Neural crest cell (in vitro differentiated cells): ENCODE measurements at regions not wholly inside any gene's neighbourhood (a gene's known extent, or its start where the extent isn't known, plus 50 kb on each side); places are given as distances from the start of the nearest gene placed in this dataset.

Experiments used
- DNase-seq: peaks from one replicate; pipeline ENCODE4 v3.0.0; 2021; ENCODE audit warnings: low read depth, mixed read lengths, low spot score
- H3K27ac Mint-ChIP-seq: one replicate; pipeline ENCODE4 v1.8.0; 2021; ENCODE audit warnings: mild to moderate bottlenecking, mixed read lengths; ENCODE audit not compliant: unreplicated experiment
- H3K27me3 Mint-ChIP-seq: 2 replicates; pipeline ENCODE4 v1.8.0; 2021; ENCODE audit warnings: low read depth, mild to moderate bottlenecking, mixed read lengths
- H3K36me3 Mint-ChIP-seq: 2 replicates; pipeline ENCODE4 v1.8.0; 2021; ENCODE audit warnings: low read depth, mild to moderate bottlenecking, mixed read lengths
- H3K4me1 Mint-ChIP-seq: 2 replicates; pipeline ENCODE4 v1.8.0; 2021; ENCODE audit warnings: mixed read lengths
- H3K4me3 Mint-ChIP-seq: one replicate; pipeline ENCODE4 v1.8.0; 2021; ENCODE audit warnings: mild to moderate bottlenecking, mixed read lengths
- H3K9me3 Mint-ChIP-seq: 2 replicates; pipeline ENCODE4 v1.8.0; 2021; ENCODE audit warnings: mixed read lengths
- CTCF ChIP-seq: fragments of 200-600 bp; sonication (generic); conservative IDR thresholded peaks from 2 replicates; pipeline ENCODE4 v1.5.0; 2021; ENCODE audit warnings: antibody characterized with exemption, mild to moderate bottlenecking

GRCh38 chr1:63022319-63022718 lies 238.4 kb downstream of the ATG4C start:
- Mint-ChIP-seq H3K27ac (no peak overlapping the region), H3K4me3 (no peak overlapping the region), H3K36me3 (no peaks in the 10 kb centered on the region), H3K27me3 (peaks cover 6% of the 10 kb centered on the region), H3K4me1 (peaks cover 8% of the 10 kb centered on the region), H3K9me3 (peaks cover 5% of the 10 kb centered on the region)
- TF ChIP-seq CTCF, result no peak
- DNase-seq, result no peak

DNA sequence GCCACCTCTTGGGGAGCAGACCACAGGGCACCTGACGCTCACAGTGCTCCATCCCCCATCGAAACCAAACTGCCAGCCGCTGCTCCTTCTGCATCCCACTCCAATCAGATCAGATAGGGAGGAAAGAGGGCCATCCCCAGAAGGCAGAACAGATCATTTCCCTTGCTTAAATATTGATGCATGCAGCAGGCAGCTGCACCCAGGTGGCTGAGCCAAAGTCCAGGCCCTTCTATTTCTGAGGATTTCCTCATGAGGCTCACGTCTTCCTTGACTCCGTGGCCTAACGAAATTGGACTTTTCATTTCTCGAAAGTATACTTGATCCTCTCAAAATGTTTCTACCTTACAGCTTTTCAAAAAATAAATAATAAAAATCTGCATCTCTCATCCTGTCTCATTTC lies 239.2 kb downstream of the ATG4C start:
- TF ChIP-seq CTCF, result no peak
- no peak overlapping the region for H3K4me3 Mint-ChIP-seq
- H3K27ac Mint-ChIP-seq, result no peak overlapping the region
- peaks cover 4% of the 10 kb centered on the region for H3K27me3 Mint-ChIP-seq
- H3K9me3 Mint-ChIP-seq, result peaks cover 5% of the 10 kb centered on the region
- no peak for DNase-seq
- H3K4me1 Mint-ChIP-seq, result peaks cover 8% of the 10 kb centered on the region
- H3K36me3 Mint-ChIP-seq, result no peaks in the 10 kb centered on the region

GRCh38 chr1:63023637-63024036 lies 239.7 kb downstream of the ATG4C start:
- H3K27ac Mint-ChIP-seq, result no peak overlapping the region
- H3K9me3 Mint-ChIP-seq, result peaks cover 5% of the 10 kb centered on the region
- H3K27me3 Mint-ChIP-seq, result peaks cover 4% of the 10 kb centered on the region
- TF ChIP-seq CTCF, result no peak
- DNase-seq, result no peak
- no peak overlapping the region for H3K4me3 Mint-ChIP-seq
- H3K4me1 Mint-ChIP-seq, result peaks cover 8% of the 10 kb centered on the region
- H3K36me3 Mint-ChIP-seq, result no peaks in the 10 kb centered on the region

DNA sequence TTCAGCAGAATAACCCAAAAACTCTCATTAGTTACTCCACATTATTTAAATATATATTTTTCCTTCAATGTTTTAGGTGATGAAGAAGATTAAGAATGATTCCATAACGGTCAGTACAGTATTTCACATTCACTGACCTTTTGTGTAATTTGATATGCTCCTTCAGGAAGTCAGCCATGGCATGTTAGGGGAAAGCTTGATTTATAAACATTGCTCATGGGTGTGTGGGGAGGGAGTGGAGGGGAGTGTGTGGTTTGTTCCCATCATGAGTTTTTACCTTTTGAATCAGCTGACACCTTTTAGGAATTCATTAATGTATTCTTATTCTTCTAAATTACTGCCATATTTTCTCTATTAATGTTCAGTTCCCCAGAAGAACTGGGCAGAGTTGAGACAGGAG lies 240.2 kb downstream of the ATG4C start:
- Mint-ChIP-seq H3K27ac (no peak overlapping the region), H3K27me3 (peaks cover 4% of the 10 kb centered on the region), H3K4me1 (peaks cover 10% of the 10 kb centered on the region), H3K9me3 (peaks cover 5% of the 10 kb centered on the region), H3K36me3 (peaks cover 4% of the 10 kb centered on the region), H3K4me3 (no peak overlapping the region)
- no peak for DNase-seq
- TF ChIP-seq CTCF, result no peak

- Mint-ChIP-seq H3K27ac (no peak overlapping the region), H3K9me3 (peaks cover 5% of the 10 kb centered on the region), H3K4me3 (no peak overlapping the region), H3K27me3 (peaks cover 4% of the 10 kb centered on the region), H3K4me1 (peaks cover 12% of the 10 kb centered on the region), H3K36me3 (peaks cover 4% of the 10 kb centered on the region)
- DNase-seq, result no peak
- TF ChIP-seq CTCF, result no peak
Observed at GRCh38 chr1:63027176-63027575, 243.2 kb downstream of the ATG4C start.

- TF ChIP-seq CTCF, result no peak
- Mint-ChIP-seq H3K27me3 (no peaks in the 10 kb centered on the region), H3K9me3 (no peaks in the 10 kb centered on the region), H3K27ac (no peak overlapping the region), H3K4me1 (peaks cover 7% of the 10 kb centered on the region), H3K4me3 (no peak overlapping the region), H3K36me3 (peaks cover 4% of the 10 kb centered on the region)
- no peak for DNase-seq
Observed at GRCh38 chr1:63032171-63032570, 248.2 kb downstream of the ATG4C start.
